ENCODE measurements at regions not wholly inside any gene's neighbourhood (a gene's known extent, or its start where the extent isn't known, plus 50 kb on each side); places are given as distances from the start of the nearest gene placed in this dataset.

- H3K27ac ChIP-seq (ENCODE audit: low read depth, low read length): no peak overlapping the region
- peaks cover 9% of the 10 kb centered on the region; the same call in 1 of the 2 replicates for H3K9me3 ChIP-seq (ENCODE audit: insufficient read depth, low read length)
- H2AFZ ChIP-seq (ENCODE audit: low read depth, low read length, severe bottlenecking): no peak overlapping the region
- H3K4me2 ChIP-seq (ENCODE audit: low read depth, low read length, poor library complexity, severe bottlenecking): peak overlapping the region; percentile 52
- no peak overlapping the region for H3K9ac ChIP-seq (ENCODE audit: low read length)
- no peaks in the 10 kb centered on the region for H3K27me3 ChIP-seq (ENCODE audit: low read length)
- peak overlapping the region; percentile 1 for H3K4me3 ChIP-seq (ENCODE audit: insufficient read depth, low read length, poor library complexity, severe bottlenecking)
- H3K79me2 ChIP-seq (ENCODE audit: insufficient read depth, low read length): no peaks in the 10 kb centered on the region
- no peaks in the 10 kb centered on the region for H3K36me3 ChIP-seq (ENCODE audit: low read length)
- no peaks in the 10 kb centered on the region for H3F3A ChIP-seq (ENCODE audit: insufficient read depth)
- TF ChIP-seq, protein P1, sequence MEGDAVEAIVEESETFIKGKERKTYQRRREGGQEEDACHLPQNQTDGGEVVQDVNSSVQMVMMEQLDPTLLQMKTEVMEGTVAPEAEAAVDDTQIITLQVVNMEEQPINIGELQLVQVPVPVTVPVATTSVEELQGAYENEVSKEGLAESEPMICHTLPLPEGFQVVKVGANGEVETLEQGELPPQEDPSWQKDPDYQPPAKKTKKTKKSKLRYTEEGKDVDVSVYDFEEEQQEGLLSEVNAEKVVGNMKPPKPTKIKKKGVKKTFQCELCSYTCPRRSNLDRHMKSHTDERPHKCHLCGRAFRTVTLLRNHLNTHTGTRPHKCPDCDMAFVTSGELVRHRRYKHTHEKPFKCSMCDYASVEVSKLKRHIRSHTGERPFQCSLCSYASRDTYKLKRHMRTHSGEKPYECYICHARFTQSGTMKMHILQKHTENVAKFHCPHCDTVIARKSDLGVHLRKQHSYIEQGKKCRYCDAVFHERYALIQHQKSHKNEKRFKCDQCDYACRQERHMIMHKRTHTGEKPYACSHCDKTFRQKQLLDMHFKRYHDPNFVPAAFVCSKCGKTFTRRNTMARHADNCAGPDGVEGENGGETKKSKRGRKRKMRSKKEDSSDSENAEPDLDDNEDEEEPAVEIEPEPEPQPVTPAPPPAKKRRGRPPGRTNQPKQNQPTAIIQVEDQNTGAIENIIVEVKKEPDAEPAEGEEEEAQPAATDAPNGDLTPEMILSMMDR (IDR thresholded peaks at IDR 0.05; ENCODE audit: insufficient read depth, low read length, poor library complexity, severe bottlenecking): no peak
- TF ChIP-seq EZH2phosphoT487 (conservative IDR thresholded peaks at IDR 0.05; ENCODE audit: low read length): no peak
- H4K20me1 ChIP-seq (ENCODE audit: low read depth, low read length): no peaks in the 10 kb centered on the region
- no peaks in the 10 kb centered on the region for H3K9me2 ChIP-seq (replicated peaks; ENCODE audit: insufficient read depth, low read length)
These were observed 363.5 kb upstream of the ADGRL2 start for GRCh38 chr1:81437213-81437612.

GRCh38 chr1:81435175-81435574 is 365.6 kb upstream of the ADGRL2 start:
- Histone ChIP-seq H3K36me3 (ENCODE audit: low read length) (no peaks in the 10 kb centered on the region), H3K4me2 (ENCODE audit: low read depth, low read length, poor library complexity, severe bottlenecking) (no peak overlapping the region), H4K20me1 (ENCODE audit: low read depth, low read length) (no peaks in the 10 kb centered on the region), H3K4me3 (ENCODE audit: insufficient read depth, low read length, poor library complexity, severe bottlenecking) (no peak overlapping the region), H3K9me2 (replicated peaks; ENCODE audit: insufficient read depth, low read length) (no peaks in the 10 kb centered on the region), H3K27me3 (ENCODE audit: low read length) (no peaks in the 10 kb centered on the region), H3F3A (ENCODE audit: insufficient read depth) (no peaks in the 10 kb centered on the region), H3K27ac (ENCODE audit: low read depth, low read length) (no peak overlapping the region), H2AFZ (ENCODE audit: low read depth, low read length, severe bottlenecking) (no peak overlapping the region), H3K9me3 (ENCODE audit: insufficient read depth, low read length) (peaks cover 9% of the 10 kb centered on the region; the same call in 1 of the 2 replicates), H3K9ac (ENCODE audit: low read length) (no peak overlapping the region), H3K79me2 (ENCODE audit: insufficient read depth, low read length) (no peaks in the 10 kb centered on the region)
- TF ChIP-seq EZH2phosphoT487 (conservative IDR thresholded peaks at IDR 0.05; ENCODE audit: low read length): no peak

DNA sequence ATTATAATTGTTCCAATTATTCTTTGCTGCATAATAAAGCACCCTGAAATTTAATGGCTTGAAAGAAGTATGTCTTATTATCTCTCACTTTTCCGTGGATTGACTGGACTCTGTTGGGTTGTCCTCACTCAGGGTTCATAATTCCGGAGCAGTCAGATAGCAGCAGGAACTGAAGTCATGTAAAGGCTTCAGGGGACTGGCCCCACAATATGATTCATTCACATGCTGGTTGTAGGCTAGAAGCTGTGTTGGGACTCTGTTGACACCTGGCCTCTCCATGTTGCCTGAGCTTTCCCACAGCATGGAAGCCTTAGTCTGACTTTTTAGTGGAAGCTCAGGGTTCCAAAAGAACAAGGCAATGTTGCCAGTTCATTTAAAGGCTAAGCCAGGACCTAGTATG is 367.1 kb upstream of the ADGRL2 start:
- TF ChIP-seq, protein P1 (IDR thresholded peaks at IDR 0.05; ENCODE audit: insufficient read depth, low read length, poor library complexity, severe bottlenecking): no peak
- TF ChIP-seq EZH2phosphoT487 (conservative IDR thresholded peaks at IDR 0.05; ENCODE audit: low read length): no peak
- no peak overlapping the region for H3K27ac ChIP-seq (ENCODE audit: low read depth, low read length)
- no peaks in the 10 kb centered on the region for H3F3A ChIP-seq (ENCODE audit: insufficient read depth)
- no peaks in the 10 kb centered on the region for H4K20me1 ChIP-seq (ENCODE audit: low read depth, low read length)
- H3K9me3 ChIP-seq (ENCODE audit: insufficient read depth, low read length): no peaks in the 10 kb centered on the region
- H3K9me2 ChIP-seq (replicated peaks; ENCODE audit: insufficient read depth, low read length): no peaks in the 10 kb centered on the region
- H3K27me3 ChIP-seq (ENCODE audit: low read length): no peaks in the 10 kb centered on the region
- H2AFZ ChIP-seq (ENCODE audit: low read depth, low read length, severe bottlenecking): no peak overlapping the region
- no peak overlapping the region for H3K4me3 ChIP-seq (ENCODE audit: insufficient read depth, low read length, poor library complexity, severe bottlenecking)
- H3K9ac ChIP-seq (ENCODE audit: low read length): no peak overlapping the region
- no peaks in the 10 kb centered on the region for H3K36me3 ChIP-seq (ENCODE audit: low read length)
- no peak overlapping the region for H3K4me2 ChIP-seq (ENCODE audit: low read depth, low read length, poor library complexity, severe bottlenecking)
- no peaks in the 10 kb centered on the region for H3K79me2 ChIP-seq (ENCODE audit: insufficient read depth, low read length)

DNA sequence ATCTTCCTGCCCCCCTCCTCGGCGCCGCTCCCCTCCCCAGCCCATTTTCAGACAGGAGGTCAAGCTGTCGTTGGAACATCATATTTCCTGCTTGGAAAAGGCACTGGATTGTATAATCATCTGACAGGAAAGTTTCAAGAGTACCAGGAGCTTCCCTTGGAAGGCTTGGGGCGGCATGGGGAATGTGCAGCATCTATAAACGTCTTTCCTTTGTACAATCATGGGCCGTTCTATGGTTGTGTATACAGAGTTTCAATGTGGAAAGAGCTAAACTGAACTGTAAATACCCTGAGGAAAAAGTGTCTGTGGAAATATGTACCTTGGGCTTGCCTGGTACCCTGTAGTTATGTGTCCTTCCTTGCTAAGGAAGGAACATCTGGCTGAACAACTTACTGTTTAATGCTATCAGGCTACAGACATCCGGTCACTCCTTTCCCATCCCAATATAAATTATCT is 368.1 kb upstream of the ADGRL2 start:
- H3K9ac ChIP-seq (ENCODE audit: low read length): no peak overlapping the region
- no peak overlapping the region for H2AFZ ChIP-seq (ENCODE audit: low read depth, low read length, severe bottlenecking)
- H3K27ac ChIP-seq (ENCODE audit: low read depth, low read length): no peak overlapping the region
- no peaks in the 10 kb centered on the region for H3F3A ChIP-seq (ENCODE audit: insufficient read depth)
- no peaks in the 10 kb centered on the region for H3K9me2 ChIP-seq (replicated peaks; ENCODE audit: insufficient read depth, low read length)
- H3K79me2 ChIP-seq (ENCODE audit: insufficient read depth, low read length): no peaks in the 10 kb centered on the region
- no peaks in the 10 kb centered on the region for H4K20me1 ChIP-seq (ENCODE audit: low read depth, low read length)
- H3K27me3 ChIP-seq (ENCODE audit: low read length): no peaks in the 10 kb centered on the region
- TF ChIP-seq, protein P1 (IDR thresholded peaks at IDR 0.05; ENCODE audit: insufficient read depth, low read length, poor library complexity, severe bottlenecking): no peak
- no peak for TF ChIP-seq EZH2phosphoT487 (conservative IDR thresholded peaks at IDR 0.05; ENCODE audit: low read length)
- no peak overlapping the region for H3K4me3 ChIP-seq (ENCODE audit: insufficient read depth, low read length, poor library complexity, severe bottlenecking)
- H3K36me3 ChIP-seq (ENCODE audit: low read length): no peaks in the 10 kb centered on the region
- no peak overlapping the region for H3K4me2 ChIP-seq (ENCODE audit: low read depth, low read length, poor library complexity, severe bottlenecking)
- H3K9me3 ChIP-seq (ENCODE audit: insufficient read depth, low read length): no peaks in the 10 kb centered on the region

All from SU-DHL-6 (cell line).